ENCODE measurements at regions not wholly inside any gene's neighbourhood (a gene's known extent, or its start where the extent isn't known, plus 50 kb on each side); places are given as distances from the start of the nearest gene placed in this dataset.

DNA sequence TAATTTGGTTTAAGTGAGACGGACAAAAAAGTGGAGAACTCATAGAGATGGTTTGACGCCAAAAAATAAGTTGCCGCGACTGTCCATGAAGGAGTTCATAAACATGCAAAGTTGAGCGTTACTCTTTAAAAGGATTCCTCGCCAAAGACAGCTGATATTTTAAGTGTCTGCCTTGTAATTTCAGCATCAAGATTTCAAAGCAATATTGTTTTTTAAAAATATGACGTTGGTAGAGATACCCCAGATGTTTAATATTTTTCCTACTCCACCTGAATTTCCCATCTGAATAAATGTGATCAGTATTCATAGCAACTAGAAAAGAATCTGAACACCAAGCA, 155.0 kb downstream of the TUSC7 start:
- Histone ChIP-seq H3K27ac (replicated peaks) (no peak overlapping the region), H3K4me3 (no peak overlapping the region), H3K27me3 (ENCODE audit: low read depth) (peaks cover 33% of the 10 kb centered on the region), H3K36me3 (no peaks in the 10 kb centered on the region), H3K9me3 (replicated peaks) (no peaks in the 10 kb centered on the region), H3K4me1 (no peaks in the 10 kb centered on the region)
- TF ChIP-seq, protein P1, sequence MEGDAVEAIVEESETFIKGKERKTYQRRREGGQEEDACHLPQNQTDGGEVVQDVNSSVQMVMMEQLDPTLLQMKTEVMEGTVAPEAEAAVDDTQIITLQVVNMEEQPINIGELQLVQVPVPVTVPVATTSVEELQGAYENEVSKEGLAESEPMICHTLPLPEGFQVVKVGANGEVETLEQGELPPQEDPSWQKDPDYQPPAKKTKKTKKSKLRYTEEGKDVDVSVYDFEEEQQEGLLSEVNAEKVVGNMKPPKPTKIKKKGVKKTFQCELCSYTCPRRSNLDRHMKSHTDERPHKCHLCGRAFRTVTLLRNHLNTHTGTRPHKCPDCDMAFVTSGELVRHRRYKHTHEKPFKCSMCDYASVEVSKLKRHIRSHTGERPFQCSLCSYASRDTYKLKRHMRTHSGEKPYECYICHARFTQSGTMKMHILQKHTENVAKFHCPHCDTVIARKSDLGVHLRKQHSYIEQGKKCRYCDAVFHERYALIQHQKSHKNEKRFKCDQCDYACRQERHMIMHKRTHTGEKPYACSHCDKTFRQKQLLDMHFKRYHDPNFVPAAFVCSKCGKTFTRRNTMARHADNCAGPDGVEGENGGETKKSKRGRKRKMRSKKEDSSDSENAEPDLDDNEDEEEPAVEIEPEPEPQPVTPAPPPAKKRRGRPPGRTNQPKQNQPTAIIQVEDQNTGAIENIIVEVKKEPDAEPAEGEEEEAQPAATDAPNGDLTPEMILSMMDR (IDR thresholded peaks at IDR 0.05; ENCODE audit: borderline replicate concordance), result no peak
- intact Hi-C loops (cut with micrococcal nuclease), result no loop called here
- DNase-seq, result no peak

DNA sequence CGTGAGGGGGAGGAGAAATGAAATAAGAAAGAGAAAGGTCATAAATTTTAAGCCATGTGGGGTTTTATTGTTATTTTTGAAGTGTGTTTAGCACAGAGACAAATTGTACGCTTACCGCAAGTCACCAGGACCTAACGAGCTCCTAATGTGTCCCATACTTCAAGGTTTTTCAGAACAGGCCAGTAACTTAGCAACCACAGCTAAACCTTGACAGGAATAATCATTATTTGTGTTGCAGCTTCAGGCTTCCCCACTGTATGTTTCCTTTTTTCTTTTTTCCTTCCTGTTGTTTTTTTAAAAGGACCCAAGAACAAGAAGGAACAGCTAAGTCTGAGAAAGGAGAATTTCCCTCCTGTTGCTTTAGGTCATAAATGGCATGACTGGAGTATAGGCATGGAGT, 160.8 kb downstream of the TUSC7 start:
- H3K4me3 ChIP-seq, result no peak overlapping the region
- H3K36me3 ChIP-seq, result no peaks in the 10 kb centered on the region
- intact Hi-C loops (cut with micrococcal nuclease), result no loop called here
- H3K4me1 ChIP-seq, result no peaks in the 10 kb centered on the region
- H3K27me3 ChIP-seq (ENCODE audit: low read depth), result peaks cover 1% of the 10 kb centered on the region
- no peaks in the 10 kb centered on the region for H3K9me3 ChIP-seq (replicated peaks)
- no peak for DNase-seq
- TF ChIP-seq, protein P1 (IDR thresholded peaks at IDR 0.05; ENCODE audit: borderline replicate concordance), result no peak
- H3K27ac ChIP-seq (replicated peaks), result no peak overlapping the region

DNA sequence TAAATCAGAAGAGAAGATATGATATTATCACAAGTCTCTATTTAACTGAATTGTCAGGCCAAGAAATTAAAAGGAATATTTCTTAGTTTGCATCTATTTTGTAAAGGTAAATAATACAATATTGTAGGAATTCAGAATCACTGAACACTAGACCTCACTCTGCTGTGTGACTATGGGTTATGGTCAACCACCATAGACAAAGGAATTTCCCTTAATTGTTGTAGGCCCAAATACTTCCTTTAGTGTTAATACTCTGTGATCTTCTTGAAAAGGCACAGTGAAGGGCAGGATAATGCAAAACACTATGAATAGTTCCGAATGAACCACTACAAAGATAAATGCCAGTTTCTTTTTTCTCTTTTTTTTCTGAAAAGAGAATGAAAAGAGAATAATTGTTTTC, 162.3 kb downstream of the TUSC7 start:
- no peak for DNase-seq

DNA sequence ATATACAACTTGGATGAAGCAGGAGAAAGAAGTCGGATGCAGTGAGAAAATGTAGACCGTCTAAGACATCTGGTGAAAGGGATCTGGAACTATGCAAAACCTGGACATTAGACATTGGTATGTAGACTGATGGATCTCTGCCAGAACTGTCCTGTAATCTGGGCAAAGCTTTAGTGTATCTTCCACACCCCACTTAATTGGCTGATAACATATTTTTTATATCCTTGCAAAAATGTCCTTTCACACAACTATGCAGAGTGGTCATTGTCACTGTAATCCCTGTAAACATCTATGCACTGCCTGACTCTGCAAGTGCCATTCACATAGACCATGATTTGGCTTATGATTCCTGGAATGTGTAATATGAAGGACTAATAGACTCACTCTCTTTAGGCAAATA, 163.1 kb downstream of the TUSC7 start:
- H3K9me3 ChIP-seq (replicated peaks), result no peaks in the 10 kb centered on the region

More for the DNA sequence above, 162.3 kb downstream of the TUSC7 start:
- H3K9me3 ChIP-seq (replicated peaks), result no peaks in the 10 kb centered on the region
- no peaks in the 10 kb centered on the region for H3K36me3 ChIP-seq
- H3K27me3 ChIP-seq (ENCODE audit: low read depth), result no peaks in the 10 kb centered on the region
- TF ChIP-seq, protein P1 (IDR thresholded peaks at IDR 0.05; ENCODE audit: borderline replicate concordance), result no peak
- no peak overlapping the region for H3K4me3 ChIP-seq
- intact Hi-C loops (cut with micrococcal nuclease), result no loop called here
- no peak overlapping the region for H3K27ac ChIP-seq (replicated peaks)
- H3K4me1 ChIP-seq, result no peaks in the 10 kb centered on the region

DNA sequence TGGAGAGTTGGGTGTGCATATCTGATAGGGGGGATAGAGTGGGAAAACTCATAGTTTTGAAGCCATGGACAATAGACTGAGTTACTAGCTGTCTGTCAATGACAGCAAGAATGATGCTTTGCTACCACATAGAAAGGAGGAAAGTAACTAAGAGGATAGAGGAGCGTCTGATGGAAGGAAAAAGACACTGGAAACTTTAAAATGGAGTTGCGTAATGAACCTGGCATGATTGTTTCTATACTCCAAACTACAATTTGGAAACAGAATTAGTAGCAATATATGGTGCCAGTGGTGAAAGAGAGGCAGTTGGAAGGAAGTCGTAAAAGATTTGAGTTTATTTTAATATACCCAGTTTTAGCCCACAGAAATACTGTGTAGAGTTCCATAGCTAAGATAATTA, 163.6 kb downstream of the TUSC7 start:
- intact Hi-C loops (cut with micrococcal nuclease), result no loop called here
- no peak overlapping the region for H3K27ac ChIP-seq (replicated peaks)
- TF ChIP-seq, protein P1 (IDR thresholded peaks at IDR 0.05; ENCODE audit: borderline replicate concordance), result no peak

More for the DNA sequence above, 163.1 kb downstream of the TUSC7 start:
- Histone ChIP-seq H3K4me1 (no peaks in the 10 kb centered on the region), H3K4me3 (no peak overlapping the region), H3K36me3 (no peaks in the 10 kb centered on the region), H3K27me3 (ENCODE audit: low read depth) (no peaks in the 10 kb centered on the region), H3K27ac (replicated peaks) (no peak overlapping the region)
- DNase-seq, result no peak
- intact Hi-C loops (cut with micrococcal nuclease), result no loop called here
- TF ChIP-seq, protein P1 (IDR thresholded peaks at IDR 0.05; ENCODE audit: borderline replicate concordance), result no peak

DNA sequence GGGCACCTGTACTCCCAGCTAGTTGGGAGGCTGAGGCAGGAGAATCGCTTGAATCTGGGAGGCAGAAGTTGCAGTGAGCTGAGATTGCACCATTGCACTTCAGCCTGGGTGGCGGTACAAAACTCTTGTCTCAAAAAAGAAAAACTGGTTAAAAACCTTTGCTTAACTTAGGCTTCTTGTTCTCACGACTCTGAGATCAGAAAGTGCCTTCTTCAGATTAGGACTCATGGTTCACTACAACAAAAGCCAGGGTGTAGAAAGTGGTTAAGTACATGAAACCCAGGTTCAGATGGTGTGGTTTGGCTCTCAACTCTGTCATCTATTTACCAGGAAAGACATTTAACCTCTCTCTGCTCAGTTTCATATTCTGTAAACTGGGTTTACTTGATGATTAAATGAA, 168.4 kb downstream of the TUSC7 start:
- Histone ChIP-seq H3K4me3 (no peak overlapping the region), H3K9me3 (replicated peaks) (no peaks in the 10 kb centered on the region), H3K4me1 (no peaks in the 10 kb centered on the region), H3K27me3 (ENCODE audit: low read depth) (no peaks in the 10 kb centered on the region), H3K27ac (replicated peaks) (no peak overlapping the region), H3K36me3 (no peaks in the 10 kb centered on the region)
- intact Hi-C loops (cut with micrococcal nuclease), result no loop called here
- TF ChIP-seq, protein P1 (IDR thresholded peaks at IDR 0.05; ENCODE audit: borderline replicate concordance), result no peak
- no peak for DNase-seq

More for the DNA sequence above, 163.6 kb downstream of the TUSC7 start:
- Histone ChIP-seq H3K4me1 (no peaks in the 10 kb centered on the region), H3K27me3 (ENCODE audit: low read depth) (no peaks in the 10 kb centered on the region), H3K4me3 (no peak overlapping the region), H3K36me3 (no peaks in the 10 kb centered on the region), H3K9me3 (replicated peaks) (no peaks in the 10 kb centered on the region)
- no peak for DNase-seq
